Ishikawa (cell line): ENCODE measurements at regions not wholly inside any gene's neighbourhood (a gene's known extent, or its start where the extent isn't known, plus 50 kb on each side); places are given as distances from the start of the nearest gene placed in this dataset.

Source experiments
- CEBPB ChIP-seq: IDR thresholded peaks from 2 replicates; pipeline ENCODE4 v1.6.1; 2012
- CREB1 ChIP-seq: IDR thresholded peaks from 2 replicates; pipeline ENCODE4 v1.6.1; 2012; ENCODE audit warnings: low read depth
- EGR1 ChIP-seq: IDR thresholded peaks from 2 replicates; pipeline ENCODE4 v1.6.1; 2012
- EP300 ChIP-seq: IDR thresholded peaks from 2 replicates; pipeline ENCODE4 v1.6.1; 2012; ENCODE audit warnings: borderline replicate concordance
- MAX ChIP-seq: IDR thresholded peaks from 2 replicates; pipeline ENCODE4 v1.6.1; 2012
- RAD21 ChIP-seq: IDR thresholded peaks from 2 replicates; pipeline ENCODE4 v1.6.1; 2012; ENCODE audit warnings: low read depth
- REST ChIP-seq: IDR thresholded peaks from 2 replicates; pipeline ENCODE4 v1.6.1; 2012; ENCODE audit warnings: low read depth, mild to moderate bottlenecking
- TAF1 ChIP-seq: IDR thresholded peaks from 2 replicates; pipeline ENCODE4 v1.6.1; 2012; ENCODE audit warnings: low read depth, mild to moderate bottlenecking
- TCF12 ChIP-seq: IDR thresholded peaks from 2 replicates; pipeline ENCODE4 v1.6.1; 2012; ENCODE audit warnings: low read depth
- TEAD4 ChIP-seq: IDR thresholded peaks from 2 replicates; pipeline ENCODE4 v1.6.1; 2012
- YY1 ChIP-seq: IDR thresholded peaks from 2 replicates; pipeline ENCODE4 v1.6.1; 2012; ENCODE audit warnings: low read depth

GRCh38 chr2:5617358-5617757, 74.8 kb upstream of the SOX11 start:
- TF ChIP-seq YY1 (no peak), TAF1 (no peak), EP300 (no peak), TCF12 (no peak), REST (no peak), RAD21 (no peak), CEBPB (no peak), MAX (no peak), CREB1 (no peak), EGR1 (no peak), TEAD4 (no peak)
